HG02852 (cell line): ENCODE measurements at regions not wholly inside any gene's neighbourhood (a gene's known extent, or its start where the extent isn't known, plus 50 kb on each side); places are given as distances from the start of the nearest gene placed in this dataset.
"Not testable (repeated sequence)": the region's sequence is repeated elsewhere in the genome, so short reads cannot be mapped to it uniquely, and the experiment has no call there.

Experiments used
- ATAC-seq: cut with Tn5 transposase; IDR thresholded peaks from one replicate; pipeline ENCODE4 v1.9.1; 2021; ENCODE audit warnings: mild to moderate bottlenecking, moderate library complexity; ENCODE audit not compliant: unreplicated experiment

GRCh38 chr6:15745781-15746180, 83.0 kb upstream of the DTNBP1 start:
- ATAC-seq, result no peak

- ATAC-seq, result no peak
These were observed 82.1 kb upstream of the DTNBP1 start for GRCh38 chr6:15744818-15745402.

DNA sequence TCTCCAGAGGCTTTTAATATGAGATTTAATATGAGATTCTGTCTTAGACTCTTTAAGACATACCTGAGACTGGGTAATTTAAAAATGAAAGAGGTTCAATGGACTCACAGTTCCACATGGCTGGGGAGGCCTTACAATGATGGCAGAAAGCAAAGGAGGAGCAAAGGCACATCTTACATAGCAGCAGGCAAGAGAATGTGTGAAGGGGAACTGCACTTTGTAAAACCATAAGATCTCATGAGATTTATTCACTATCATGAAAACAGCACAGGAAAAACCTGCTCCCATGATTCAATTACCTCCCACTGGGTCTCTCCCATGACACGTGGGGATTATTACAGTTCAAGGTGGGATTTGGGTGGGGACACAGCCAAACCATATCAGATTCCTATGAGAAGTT, 79.2 kb upstream of the DTNBP1 start:
- ATAC-seq, result not testable (repeated sequence)

GRCh38 chr6:15741405-15741804, 78.6 kb upstream of the DTNBP1 start:
- no peak for ATAC-seq

DNA sequence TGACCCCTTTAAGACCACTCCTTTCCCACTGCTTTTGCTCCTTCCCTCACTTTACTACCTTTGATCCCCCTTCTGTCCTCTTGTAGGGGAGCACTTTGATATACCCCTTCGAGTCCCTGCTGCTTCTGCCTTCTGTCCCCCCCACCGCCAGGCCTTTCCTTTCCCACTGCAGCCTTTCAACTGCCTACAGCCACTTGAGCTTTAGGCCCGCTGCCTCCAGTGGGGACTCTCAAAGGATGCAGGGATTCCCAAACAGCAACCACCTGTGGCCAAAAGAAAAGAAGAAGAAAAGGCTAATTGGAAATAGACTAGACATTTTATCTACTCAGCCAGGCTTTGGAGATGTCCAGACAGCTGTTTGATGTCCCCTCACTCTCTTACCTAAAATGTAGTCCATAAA, 77.0 kb upstream of the DTNBP1 start:
- ATAC-seq, result no peak

GRCh38 chr6:15739353-15739752, 76.5 kb upstream of the DTNBP1 start:
- no peak for ATAC-seq

GRCh38 chr6:15738195-15738594, 75.4 kb upstream of the DTNBP1 start:
- ATAC-seq, result not testable (repeated sequence)

GRCh38 chr6:15736297-15736696, 73.5 kb upstream of the DTNBP1 start:
- ATAC-seq, result no peak

DNA sequence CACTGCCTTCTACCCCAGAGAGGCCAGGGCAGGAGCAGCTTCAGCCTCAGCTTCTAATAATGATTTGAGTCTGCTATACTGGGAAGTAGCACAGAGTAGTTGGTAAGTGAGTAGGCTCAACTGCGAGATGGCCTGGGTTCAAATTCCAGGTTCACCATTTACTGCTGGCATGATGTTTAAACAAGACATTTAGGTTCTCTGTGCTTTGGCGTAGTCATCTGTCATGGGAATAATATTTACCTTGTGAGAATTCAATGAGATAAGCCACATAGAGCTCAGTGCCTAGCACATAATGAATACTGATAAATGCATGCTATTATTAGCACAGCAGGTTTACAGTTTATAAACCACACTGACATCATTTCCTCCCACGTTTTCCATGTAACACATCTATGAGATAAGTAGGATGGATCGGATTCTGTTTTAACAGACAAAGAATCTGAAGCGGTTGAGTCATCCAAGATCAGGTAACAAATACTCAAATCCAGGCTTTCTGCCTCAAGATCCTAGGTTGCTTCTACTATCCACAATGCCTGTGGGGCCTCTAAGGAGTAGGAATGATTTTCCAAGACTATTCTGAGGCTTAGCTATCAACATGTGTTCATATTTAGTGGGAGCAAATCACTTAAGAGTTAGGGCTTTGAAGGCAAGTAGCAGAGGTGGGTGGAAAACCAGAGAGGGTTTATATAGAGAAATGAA, 72.9 kb upstream of the DTNBP1 start:
- no peak for ATAC-seq

DNA sequence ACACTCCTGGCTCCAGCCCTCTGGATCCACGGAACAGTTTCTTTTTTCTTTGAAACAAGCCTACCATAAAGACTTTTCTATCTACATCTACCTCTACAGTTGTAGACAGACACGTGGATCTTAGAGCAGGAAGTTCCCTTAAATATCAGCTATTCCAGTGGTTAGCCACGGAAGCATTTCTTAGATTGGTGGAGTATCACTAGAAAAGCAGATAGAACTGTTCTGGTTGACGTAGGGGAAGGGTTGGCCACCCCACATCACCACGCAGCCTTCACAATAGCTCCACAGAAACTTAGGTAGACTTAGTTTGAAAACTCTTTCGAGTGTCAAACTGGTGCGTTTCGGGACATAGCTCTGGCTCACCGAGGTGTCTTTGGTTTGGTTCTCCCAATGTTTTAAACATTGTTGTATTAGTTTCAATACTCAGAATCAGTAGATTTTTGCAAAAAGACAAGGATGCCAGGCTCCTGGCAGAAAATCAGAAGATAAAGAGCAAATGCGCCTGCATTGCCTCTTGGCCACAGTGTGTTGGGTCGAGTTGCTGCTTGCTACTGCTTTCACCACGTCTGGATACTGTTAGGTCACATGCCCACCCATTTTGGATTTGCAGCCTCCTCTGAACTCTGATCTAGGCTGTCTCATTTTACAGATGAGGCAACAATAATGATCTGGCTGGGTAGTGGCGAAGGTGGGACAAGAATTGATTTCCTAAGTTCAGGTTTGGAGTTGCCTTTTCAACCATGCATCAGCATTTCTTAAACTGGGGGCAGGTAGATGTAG, 71.5 kb upstream of the DTNBP1 start:
- no peak for ATAC-seq

GRCh38 chr6:15730922-15731321, 68.1 kb upstream of the DTNBP1 start:
- no peak for ATAC-seq

DNA sequence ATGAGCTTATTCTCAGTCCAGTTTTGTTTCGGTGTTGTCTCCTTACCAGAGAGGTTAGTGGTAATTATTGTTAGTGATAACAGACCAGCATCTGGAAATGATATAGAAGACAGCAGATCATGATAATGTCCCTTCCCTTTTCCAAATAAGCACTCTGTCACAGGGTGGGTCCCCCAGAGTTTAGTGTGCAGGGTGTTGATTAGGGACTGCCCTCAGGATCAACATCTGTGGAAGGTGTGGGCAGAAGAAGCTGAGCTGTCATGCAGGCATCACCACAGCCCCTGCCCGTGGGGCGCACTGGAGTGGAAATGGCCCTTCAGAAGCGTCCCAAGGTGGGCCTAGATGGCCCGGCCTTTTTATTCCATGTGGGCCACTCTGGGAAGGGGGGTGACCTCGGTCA, 67.6 kb upstream of the DTNBP1 start:
- ATAC-seq, result no peak

DNA sequence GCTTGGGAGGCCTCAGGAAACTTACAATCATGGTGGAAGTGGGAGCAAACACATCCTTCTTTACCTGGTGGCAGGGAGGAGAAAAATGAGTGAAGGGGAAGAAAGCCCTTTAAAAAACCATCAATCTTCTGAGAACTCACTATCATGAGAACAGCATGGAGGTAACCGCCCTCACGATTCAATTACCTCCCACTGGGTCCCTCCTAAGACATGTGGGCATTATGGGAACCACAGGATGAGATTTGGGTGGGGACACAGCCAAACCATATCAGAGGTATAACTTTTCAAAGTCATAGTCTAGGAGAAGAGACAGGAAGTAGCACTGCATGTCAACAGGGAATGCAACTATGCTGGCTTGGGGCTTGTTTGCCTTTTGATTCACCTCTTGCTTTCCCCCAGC, 59.9 kb upstream of the DTNBP1 start:
- ATAC-seq, result no peak

GRCh38 chr6:15716889-15717288, 54.1 kb upstream of the DTNBP1 start:
- ATAC-seq, result no peak

DNA sequence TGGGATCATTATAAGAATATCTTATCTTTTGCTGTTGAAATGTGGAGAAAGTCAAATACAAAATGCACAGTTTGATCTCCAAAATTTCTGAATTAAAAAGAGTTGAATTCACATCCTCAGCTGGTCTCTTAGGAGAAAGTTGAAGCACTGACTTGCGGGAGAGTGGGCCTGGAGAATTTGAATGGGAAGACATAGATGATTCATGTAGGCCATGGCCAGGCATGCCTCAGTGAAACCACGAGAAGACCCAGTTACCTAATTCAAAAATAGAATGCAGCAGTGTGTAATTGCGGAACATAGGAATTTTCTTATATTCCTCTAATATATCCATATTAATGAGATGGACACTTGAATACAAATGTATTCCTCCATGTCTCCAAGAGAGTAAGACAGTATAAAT, 53.0 kb upstream of the DTNBP1 start:
- no peak for ATAC-seq

DNA sequence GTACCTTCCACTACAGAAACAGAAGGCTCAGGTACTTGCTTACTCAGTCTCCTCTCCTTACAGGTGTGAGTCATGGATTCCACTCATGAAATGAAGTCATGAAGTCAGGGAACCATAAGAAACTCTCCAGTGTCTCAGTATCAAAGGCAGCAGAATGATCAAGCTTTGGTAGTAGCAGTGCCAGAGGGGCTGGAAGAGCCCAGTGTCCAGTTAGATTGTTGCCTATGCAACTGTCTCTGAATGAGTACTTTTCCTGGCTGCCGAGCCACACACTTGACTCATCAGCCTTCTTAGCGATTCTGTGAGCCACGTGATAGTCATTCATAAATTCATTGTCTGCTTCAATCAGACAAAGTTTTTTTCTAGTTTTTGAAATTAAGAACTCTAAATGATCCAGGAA, 52.2 kb upstream of the DTNBP1 start:
- ATAC-seq, result no peak

GRCh38 chr6:15714658-15715057, 51.8 kb upstream of the DTNBP1 start:
- ATAC-seq, result no peak

GRCh38 chr6:15713325-15713724, 50.5 kb upstream of the DTNBP1 start:
- ATAC-seq, result no peak

GRCh38 chr6:15712797-15713196, 50.0 kb upstream of the DTNBP1 start:
- ATAC-seq, result no peak
